Midbrain (tissue), 1 donor: ENCODE measurements at regions not wholly inside any gene's neighbourhood (a gene's known extent, or its start where the extent isn't known, plus 50 kb on each side); places are given as distances from the start of the nearest gene placed in this dataset.
A peak's percentile ranks its signal among the peaks of the same experiment; 100 is the strongest.

Experiments
- DNase-seq: peaks from one replicate; lab custom pipeline; 2025; lab: John Stamatoyannopoulos, UW

- no peak for DNase-seq
These were observed 68.1 kb upstream of the SFMBT2 start for GRCh38 chr10:7478727-7479457.

GRCh38 chr10:7477538-7478334 lies 66.9 kb upstream of the SFMBT2 start:
- DNase-seq: no peak

- peak; percentile 17 for DNase-seq
These were observed 65.1 kb upstream of the SFMBT2 start for GRCh38 chr10:7475939-7476338.

- DNase-seq: peak; percentile 45
These were observed 64.4 kb upstream of the SFMBT2 start for GRCh38 chr10:7475046-7475911.

- no peak for DNase-seq
These were observed 63.6 kb upstream of the SFMBT2 start for GRCh38 chr10:7474388-7474787.

GRCh38 chr10:7473474-7473873 lies 62.6 kb upstream of the SFMBT2 start:
- no peak for DNase-seq

GRCh38 chr10:7471720-7472367 lies 61.0 kb upstream of the SFMBT2 start:
- DNase-seq: peak; percentile 58

GRCh38 chr10:7470371-7470770 lies 59.5 kb upstream of the SFMBT2 start:
- DNase-seq: no peak

- DNase-seq: no peak
These were observed 56.3 kb upstream of the SFMBT2 start for GRCh38 chr10:7467031-7467667.

- DNase-seq: no peak
These were observed 53.9 kb upstream of the SFMBT2 start for GRCh38 chr10:7464691-7465090.
